NCI-H1694 treated with DMSO at 0.1 percent for 48 hours (cell line): ENCODE measurements at regions not wholly inside any gene's neighbourhood (a gene's known extent, or its start where the extent isn't known, plus 50 kb on each side); places are given as distances from the start of the nearest gene placed in this dataset.
A peak's percentile ranks its signal among the peaks of the same experiment; 100 is the strongest.

Experiments
- DNase-seq: peaks from one replicate; lab custom pipeline; 2025; lab: John Stamatoyannopoulos, UW

GRCh38 chr14:101230161-101230850 lies 326.8 kb upstream of the RTL1 start:
- no peak for DNase-seq

- no peak for DNase-seq
Measured at GRCh38 chr14:101230851-101231550, 327.5 kb upstream of the RTL1 start.

GRCh38 chr14:101231828-101232227 lies 328.3 kb upstream of the RTL1 start:
- DNase-seq, result no peak

GRCh38 chr14:101232340-101233020 lies 328.8 kb upstream of the DIO3 start:
- DNase-seq, result no peak

- DNase-seq, result no peak
Measured at GRCh38 chr14:101233021-101233366, 328.3 kb upstream of the DIO3 start.

- DNase-seq, result no peak
Measured at GRCh38 chr14:101233391-101233790, 327.9 kb upstream of the DIO3 start.

GRCh38 chr14:101233808-101234207 lies 327.5 kb upstream of the DIO3 start:
- DNase-seq, result no peak

GRCh38 chr14:101234244-101234937 lies 326.9 kb upstream of the DIO3 start:
- DNase-seq, result no peak

GRCh38 chr14:101234999-101235334 lies 326.3 kb upstream of the DIO3 start:
- DNase-seq, result no peak

- peak; percentile 16 for DNase-seq
Measured at GRCh38 chr14:101235335-101236103, 325.8 kb upstream of the DIO3 start.

- DNase-seq, result no peak
Measured at GRCh38 chr14:101236496-101237251, 324.6 kb upstream of the DIO3 start.

- DNase-seq, result no peak
Measured at GRCh38 chr14:101237252-101237616, 324.1 kb upstream of the DIO3 start.

GRCh38 chr14:101239065-101239464 lies 322.2 kb upstream of the DIO3 start:
- no peak for DNase-seq

- no peak for DNase-seq
Measured at GRCh38 chr14:101241147-101241546, 320.1 kb upstream of the DIO3 start.

- no peak for DNase-seq
Measured at GRCh38 chr14:101241807-101242278, 319.5 kb upstream of the DIO3 start.

GRCh38 chr14:101242442-101243385 lies 318.6 kb upstream of the DIO3 start:
- no peak for DNase-seq

- DNase-seq, result no peak
Measured at GRCh38 chr14:101243587-101244338, 317.5 kb upstream of the DIO3 start.

GRCh38 chr14:101246894-101247841 lies 314.1 kb upstream of the DIO3 start:
- no peak for DNase-seq
